Tibial artery (tissue), 4 donors: ENCODE measurements at regions not wholly inside any gene's neighbourhood (a gene's known extent, or its start where the extent isn't known, plus 50 kb on each side); places are given as distances from the start of the nearest gene placed in this dataset.

ENCODE experiments used
- DNase-seq, 2 donors: peaks; one replicate each; pipeline ENCODE4 v3.0.0-alpha.2; 2019
- H3K27ac ChIP-seq, 2 donors: fragments of 200-600 bp; sonication (generic) in 1 of 2; 1 replicate in 1 of 2; 2 replicates in 1 of 2; pipeline ENCODE4 v1.5.1; 2018 to 2019; ENCODE audit warnings: mild to moderate bottlenecking in 1 of 2
- H3K27me3 ChIP-seq, 2 donors: fragments of 200-600 bp; sonication (generic) in 1 of 2; one replicate each; pipeline versions ENCODE4 v1.5.1 to v1.6.0; 2016 to 2019
- H3K36me3 ChIP-seq, 3 donors: fragments of 200-600 bp; sonication (generic) in 2 of 3; one replicate each; pipeline ENCODE4 v1.5.1; 2016 to 2019; ENCODE audit warnings: mild to moderate bottlenecking in 2 of 3
- H3K4me1 ChIP-seq, 4 donors: fragments of 200-600 bp; sonication (generic) in 2 of 4; 1 replicate in 3 of 4; 2 replicates in 1 of 4; pipeline ENCODE4 v1.5.1; 2016 to 2019
- H3K4me3 ChIP-seq, 2 donors: fragments of 200-600 bp; sonication (generic) in 1 of 2; 1 replicate in 1 of 2; 2 replicates in 1 of 2; pipeline ENCODE4 v1.5.1; 2018 to 2019; ENCODE audit warnings: mild to moderate bottlenecking in 2 of 2
- H3K9me3 ChIP-seq, 3 donors: fragments of 200-600 bp; sonication (generic) in 1 of 3; one replicate each; pipeline ENCODE4 v1.5.1; 2016 to 2019
- intact Hi-C: fragments of 100-400 bp; cut with DNase I; formaldehyde crosslinking; loops from one replicate; pipeline ENCODE4 v1.15.0; 2023; ENCODE audit warnings: low total_unique reads
- TF ChIP-seq, protein P1 (sequence below), 2 experiments: fragments of 200-600 bp in 1 of 2; fragments of 450-650 bp in 1 of 2; IDR thresholded peaks; one replicate each; pipeline ENCODE4 v1.5.1; 2017 to 2019; ENCODE audit warnings: antibody characterized with exemption in 2 of 2, mild to moderate bottlenecking in 1 of 2, moderate library complexity in 1 of 2

DNA sequence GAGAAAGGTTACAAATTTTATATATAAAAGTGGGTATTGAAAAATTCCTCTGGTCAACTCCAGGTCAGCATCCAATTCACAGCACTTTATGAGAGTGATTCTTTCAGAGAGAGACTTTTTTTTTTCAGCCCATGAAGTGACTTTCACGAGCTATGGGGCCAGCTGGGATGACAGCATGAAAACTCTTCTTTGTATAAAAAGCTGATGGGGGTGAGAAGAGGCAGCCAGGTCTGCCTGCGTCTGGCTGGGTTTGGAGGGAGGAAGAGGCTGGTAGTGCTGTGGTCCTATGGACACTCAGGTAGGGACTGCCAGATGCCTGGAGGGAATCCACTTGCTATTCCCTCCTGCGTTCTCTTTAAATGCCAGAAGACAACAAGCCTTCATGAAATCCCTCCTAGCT is 250.6 kb downstream of the UTP18 start:
- H3K27me3 ChIP-seq: peaks cover 0 to 2% of the 10 kb centered on the region in 2 donors
- TF ChIP-seq, protein P1, sequence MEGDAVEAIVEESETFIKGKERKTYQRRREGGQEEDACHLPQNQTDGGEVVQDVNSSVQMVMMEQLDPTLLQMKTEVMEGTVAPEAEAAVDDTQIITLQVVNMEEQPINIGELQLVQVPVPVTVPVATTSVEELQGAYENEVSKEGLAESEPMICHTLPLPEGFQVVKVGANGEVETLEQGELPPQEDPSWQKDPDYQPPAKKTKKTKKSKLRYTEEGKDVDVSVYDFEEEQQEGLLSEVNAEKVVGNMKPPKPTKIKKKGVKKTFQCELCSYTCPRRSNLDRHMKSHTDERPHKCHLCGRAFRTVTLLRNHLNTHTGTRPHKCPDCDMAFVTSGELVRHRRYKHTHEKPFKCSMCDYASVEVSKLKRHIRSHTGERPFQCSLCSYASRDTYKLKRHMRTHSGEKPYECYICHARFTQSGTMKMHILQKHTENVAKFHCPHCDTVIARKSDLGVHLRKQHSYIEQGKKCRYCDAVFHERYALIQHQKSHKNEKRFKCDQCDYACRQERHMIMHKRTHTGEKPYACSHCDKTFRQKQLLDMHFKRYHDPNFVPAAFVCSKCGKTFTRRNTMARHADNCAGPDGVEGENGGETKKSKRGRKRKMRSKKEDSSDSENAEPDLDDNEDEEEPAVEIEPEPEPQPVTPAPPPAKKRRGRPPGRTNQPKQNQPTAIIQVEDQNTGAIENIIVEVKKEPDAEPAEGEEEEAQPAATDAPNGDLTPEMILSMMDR (IDR thresholded peaks at IDR 0.05): no peak
- no peak for DNase-seq
- H3K4me3 ChIP-seq: no peak overlapping the region
- H3K4me1 ChIP-seq: no peaks in the 10 kb centered on the region
- H3K36me3 ChIP-seq: no peaks in the 10 kb centered on the region
- intact Hi-C loops: no loop called here
- no peak overlapping the region for H3K27ac ChIP-seq
- H3K9me3 ChIP-seq: no peaks in the 10 kb centered on the region

GRCh38 chr17:51512220-51512907 is 252.0 kb downstream of the UTP18 start:
- DNase-seq: no peak
- intact Hi-C loops: no loop called here
- H3K9me3 ChIP-seq: no peaks in the 10 kb centered on the region
- no peak overlapping the region for H3K27ac ChIP-seq
- no peak overlapping the region for H3K4me3 ChIP-seq
- H3K4me1 ChIP-seq: no peaks in the 10 kb centered on the region
- no peaks in the 10 kb centered on the region for H3K36me3 ChIP-seq
- peaks cover 0 to 2% of the 10 kb centered on the region in 2 donors for H3K27me3 ChIP-seq
- TF ChIP-seq, protein P1 (IDR thresholded peaks at IDR 0.05): no peak

DNA sequence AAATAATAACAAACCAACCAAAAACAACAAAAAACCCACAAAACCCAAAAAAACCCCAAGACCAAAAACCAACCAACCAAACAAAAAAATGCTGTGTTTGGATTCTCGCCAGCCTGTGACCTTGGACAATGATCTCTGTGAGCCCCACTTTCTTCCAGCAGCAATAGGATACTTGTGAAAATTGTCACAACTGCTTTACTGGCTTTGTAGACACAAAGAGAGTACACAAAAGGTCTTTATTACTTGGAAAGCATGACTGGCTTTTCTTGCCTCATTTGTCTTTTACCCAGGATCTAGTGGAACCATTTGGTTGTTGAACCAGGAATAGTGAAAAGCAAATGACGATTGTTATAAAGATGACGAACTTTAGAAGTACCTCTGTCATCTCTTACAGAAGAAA is 256.6 kb downstream of the UTP18 start:
- Histone ChIP-seq H3K27me3 (no peaks in the 10 kb centered on the region), H3K36me3 (no peaks in the 10 kb centered on the region), H3K27ac (no peak overlapping the region), H3K4me3 (no peak overlapping the region), H3K9me3 (no peaks in the 10 kb centered on the region), H3K4me1 (no peaks in the 10 kb centered on the region)
- TF ChIP-seq, protein P1 (IDR thresholded peaks at IDR 0.05): no peak
- no peak for DNase-seq
- intact Hi-C loops: no loop called here

- peaks cover 0 to 4% of the 10 kb centered on the region in 2 donors for H3K27me3 ChIP-seq
- no peak overlapping the region for H3K4me3 ChIP-seq
- intact Hi-C loops: loop anchor here (10.0 kb wide), 1 partner anchor 60 kb away; no protein-coding TSS in a partner anchor
- H3K27ac ChIP-seq: no peak overlapping the region
- no peaks in the 10 kb centered on the region for H3K9me3 ChIP-seq
- no peak for DNase-seq
- TF ChIP-seq, protein P1 (IDR thresholded peaks at IDR 0.05): no peak
- no peaks in the 10 kb centered on the region for H3K4me1 ChIP-seq
- no peaks in the 10 kb centered on the region for H3K36me3 ChIP-seq
Measured at GRCh38 chr17:51524524-51524923, 264.2 kb downstream of the UTP18 start.

- Histone ChIP-seq H3K27ac (no peak overlapping the region), H3K36me3 (no peaks in the 10 kb centered on the region), H3K4me3 (no peak overlapping the region), H3K9me3 (no peaks in the 10 kb centered on the region), H3K4me1 (no peaks in the 10 kb centered on the region), H3K27me3 (peaks cover 0 to 4% of the 10 kb centered on the region in 2 donors)
- TF ChIP-seq, protein P1 (IDR thresholded peaks at IDR 0.05): no peak
- intact Hi-C loops: loop anchor here (10.0 kb wide), 1 partner anchor 62 kb away; no protein-coding TSS in a partner anchor
- DNase-seq: no peak
Measured at GRCh38 chr17:51526507-51526906, 266.2 kb downstream of the UTP18 start.
